OCI-LY1 (cell line): ENCODE measurements at regions not wholly inside any gene's neighbourhood (a gene's known extent, or its start where the extent isn't known, plus 50 kb on each side); places are given as distances from the start of the nearest gene placed in this dataset.

Source experiments
- EZH2 ChIP-seq: fragments of 200-600 bp; sonication (generic), shearing (Covaris generic); IDR thresholded peaks from 2 replicates; pipeline ENCODE4 v1.8.0; 2017; ENCODE audit warnings: borderline replicate concordance, mixed run types, mild to moderate bottlenecking, antibody characterized with exemption, low read length, moderate library complexity, mixed read lengths
- TF ChIP-seq, protein P1 (sequence below): fragments of 200-600 bp; sonication (generic), shearing (Covaris generic); IDR thresholded peaks from 2 replicates; pipeline ENCODE4 v1.5.1; 2017; ENCODE audit warnings: mild to moderate bottlenecking, antibody characterized with exemption, low read length, moderate library complexity, mixed read lengths

DNA sequence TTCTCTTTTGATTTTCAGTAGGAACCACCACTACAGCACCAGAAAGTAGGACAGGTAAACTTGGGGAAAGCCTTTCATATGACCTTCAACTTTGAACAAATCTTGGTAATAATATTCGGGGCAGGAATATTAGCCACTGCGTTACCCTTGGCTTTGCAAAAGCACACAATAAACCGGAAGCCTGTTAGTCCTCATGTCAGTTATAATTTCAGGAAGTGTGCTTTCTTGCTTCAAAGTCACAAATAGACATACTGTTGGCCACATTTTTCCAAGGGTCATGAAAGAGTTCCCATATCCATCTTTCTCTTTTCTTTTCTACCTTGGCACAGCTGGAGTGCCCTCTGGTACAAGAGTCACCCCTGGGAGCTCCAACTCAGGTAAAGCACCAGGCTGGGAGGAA is 167.2 kb upstream of the CNTN1 start:
- TF ChIP-seq, protein P1, sequence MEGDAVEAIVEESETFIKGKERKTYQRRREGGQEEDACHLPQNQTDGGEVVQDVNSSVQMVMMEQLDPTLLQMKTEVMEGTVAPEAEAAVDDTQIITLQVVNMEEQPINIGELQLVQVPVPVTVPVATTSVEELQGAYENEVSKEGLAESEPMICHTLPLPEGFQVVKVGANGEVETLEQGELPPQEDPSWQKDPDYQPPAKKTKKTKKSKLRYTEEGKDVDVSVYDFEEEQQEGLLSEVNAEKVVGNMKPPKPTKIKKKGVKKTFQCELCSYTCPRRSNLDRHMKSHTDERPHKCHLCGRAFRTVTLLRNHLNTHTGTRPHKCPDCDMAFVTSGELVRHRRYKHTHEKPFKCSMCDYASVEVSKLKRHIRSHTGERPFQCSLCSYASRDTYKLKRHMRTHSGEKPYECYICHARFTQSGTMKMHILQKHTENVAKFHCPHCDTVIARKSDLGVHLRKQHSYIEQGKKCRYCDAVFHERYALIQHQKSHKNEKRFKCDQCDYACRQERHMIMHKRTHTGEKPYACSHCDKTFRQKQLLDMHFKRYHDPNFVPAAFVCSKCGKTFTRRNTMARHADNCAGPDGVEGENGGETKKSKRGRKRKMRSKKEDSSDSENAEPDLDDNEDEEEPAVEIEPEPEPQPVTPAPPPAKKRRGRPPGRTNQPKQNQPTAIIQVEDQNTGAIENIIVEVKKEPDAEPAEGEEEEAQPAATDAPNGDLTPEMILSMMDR = no peak
- no peak for TF ChIP-seq EZH2
